ENCODE measurements at regions not wholly inside any gene's neighbourhood (a gene's known extent, or its start where the extent isn't known, plus 50 kb on each side); places are given as distances from the start of the nearest gene placed in this dataset.
"Not testable (repeated sequence)": the region's sequence is repeated elsewhere in the genome, so short reads cannot be mapped to it uniquely, and the experiment has no call there.

DNA sequence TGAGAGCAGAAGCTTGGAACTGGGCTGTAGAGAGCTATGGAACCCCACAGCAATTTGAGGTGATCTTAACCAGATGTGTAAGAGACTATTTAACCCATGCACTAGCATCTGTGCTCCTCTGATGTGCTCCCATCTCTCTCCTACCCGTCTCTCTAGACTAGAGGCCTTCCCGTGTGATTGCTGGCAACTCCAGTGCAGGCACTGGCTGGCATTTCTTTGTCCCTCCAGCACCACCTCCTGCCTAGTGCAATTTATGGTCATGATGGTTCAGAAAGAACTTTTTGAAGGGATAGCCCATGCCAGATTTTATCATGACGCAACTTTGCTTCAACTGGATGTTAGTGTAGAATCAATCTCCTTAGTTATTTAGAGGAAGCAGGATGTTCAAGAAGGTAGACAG, 193.0 kb downstream of the BCL2L11 start:
- not testable (repeated sequence) for H3K9ac ChIP-seq (ENCODE audit: low read length); H2AK5ac ChIP-seq (ENCODE audit: low read length); H3K4me2 ChIP-seq (ENCODE audit: low read length); H3K4me3 ChIP-seq (ENCODE audit: low read depth, low read length); H3K18ac ChIP-seq (ENCODE audit: low read length); H3K4ac ChIP-seq (ENCODE audit: low read depth, low read length); H2BK5ac ChIP-seq (ENCODE audit: low read depth, low read length, poor library complexity); H3K23ac ChIP-seq (ENCODE audit: low read length); H2AFZ ChIP-seq (ENCODE audit: insufficient read depth, low read length, poor library complexity); DNase-seq; H3K27ac ChIP-seq (ENCODE audit: low read depth, low read length); H3K14ac ChIP-seq (ENCODE audit: low read length); H3K27me3 ChIP-seq (ENCODE audit: insufficient read depth, low read length); H2BK120ac ChIP-seq (ENCODE audit: insufficient read depth, low read length, poor library complexity); H3K36me3 ChIP-seq (ENCODE audit: control insufficient read depth in 1 of 2, insufficient read depth in 2 of 2, low read length in 2 of 2); H3K9me3 ChIP-seq (ENCODE audit: insufficient read depth, low read depth, low read length); H3K4me1 ChIP-seq (ENCODE audit: control insufficient read depth in 1 of 2, insufficient read depth in 2 of 2, low read length in 2 of 2); H4K8ac ChIP-seq (ENCODE audit: low read depth, low read length); H4K12ac ChIP-seq (ENCODE audit: low read depth, low read length); H3K79me1 ChIP-seq (ENCODE audit: low read length); H3K79me2 ChIP-seq (ENCODE audit: control insufficient read depth, insufficient read depth, low read length, poor library complexity)
- Histone ChIP-seq H4K91ac (ENCODE audit: low read depth, low read length) (peak overlapping the region; percentile 68), H2BK12ac (ENCODE audit: low read length) (peak overlapping the region; percentile 71)
- WGBS (ENCODE audit: extremely low coverage, insufficient coverage, insufficient read length) = no CpG with 5 or more reads among the region's 3 CpGs

DNA sequence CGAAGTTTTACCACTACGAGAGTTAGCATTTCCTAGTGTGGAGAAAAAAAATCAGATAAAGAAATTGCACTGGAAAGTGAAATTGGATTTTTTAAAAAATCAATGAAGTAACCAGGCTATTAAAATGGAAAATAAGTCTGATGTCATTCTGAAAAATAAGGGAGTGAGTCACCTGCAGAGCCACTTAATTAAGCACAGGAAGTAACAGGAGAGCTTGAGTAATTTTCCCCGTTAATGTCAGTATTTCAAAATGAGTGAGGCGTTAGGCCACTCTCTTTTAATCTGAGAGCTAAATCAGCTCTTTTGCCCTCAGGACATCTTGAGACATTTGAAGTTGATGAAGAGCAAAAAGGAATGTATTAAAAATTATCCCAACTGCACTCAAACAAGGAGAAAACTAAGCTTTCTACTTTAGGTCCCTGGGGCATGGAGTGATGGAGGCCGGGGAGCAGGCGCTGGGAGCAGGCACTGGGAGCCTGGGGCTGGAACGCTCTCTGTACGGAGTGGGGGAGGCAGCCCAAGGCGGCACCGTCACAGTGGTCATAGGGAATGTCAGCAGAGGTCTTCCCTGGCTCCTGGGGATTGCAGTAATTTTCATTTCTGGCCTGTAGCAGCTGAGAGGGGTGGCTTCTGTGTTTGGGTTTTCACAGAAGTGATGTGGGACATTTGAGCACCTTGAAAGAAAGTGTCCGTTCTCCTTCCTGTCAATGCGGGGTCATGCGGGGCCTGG, 194.6 kb downstream of the BCL2L11 start:
- WGBS (ENCODE audit: extremely low coverage, insufficient coverage, insufficient read length) = no CpG with 5 or more reads among the region's 13 CpGs
- H2BK12ac ChIP-seq (ENCODE audit: low read length) = peak overlapping the region; percentile 2
- H3K27me3 ChIP-seq (ENCODE audit: insufficient read depth, low read length); H2AFZ ChIP-seq (ENCODE audit: insufficient read depth, low read length, poor library complexity); H3K9ac ChIP-seq (ENCODE audit: low read length); H3K79me1 ChIP-seq (ENCODE audit: low read length); H3K4me1 ChIP-seq (ENCODE audit: control insufficient read depth in 1 of 2, insufficient read depth in 2 of 2, low read length in 2 of 2); H3K23ac ChIP-seq (ENCODE audit: low read length); H3K4me3 ChIP-seq (ENCODE audit: low read depth, low read length); H3K36me3 ChIP-seq (ENCODE audit: control insufficient read depth in 1 of 2, insufficient read depth in 2 of 2, low read length in 2 of 2); H3K9me3 ChIP-seq (ENCODE audit: insufficient read depth, low read depth, low read length); H2BK5ac ChIP-seq (ENCODE audit: low read depth, low read length, poor library complexity); DNase-seq; H3K4ac ChIP-seq (ENCODE audit: low read depth, low read length); H4K8ac ChIP-seq (ENCODE audit: low read depth, low read length); H3K79me2 ChIP-seq (ENCODE audit: control insufficient read depth, insufficient read depth, low read length, poor library complexity); H4K12ac ChIP-seq (ENCODE audit: low read depth, low read length); H2AK5ac ChIP-seq (ENCODE audit: low read length); H3K14ac ChIP-seq (ENCODE audit: low read length); H3K4me2 ChIP-seq (ENCODE audit: low read length): not testable (repeated sequence)
- peak overlapping the region; percentile 57 for H4K91ac ChIP-seq (ENCODE audit: low read depth, low read length)
- peak overlapping the region; percentile 22 for H3K18ac ChIP-seq (ENCODE audit: low read length)
- H3K27ac ChIP-seq (ENCODE audit: low read depth, low read length) = peak overlapping the region; percentile 69
- H2BK120ac ChIP-seq (ENCODE audit: insufficient read depth, low read length, poor library complexity) = peak overlapping the region; percentile 72

DNA sequence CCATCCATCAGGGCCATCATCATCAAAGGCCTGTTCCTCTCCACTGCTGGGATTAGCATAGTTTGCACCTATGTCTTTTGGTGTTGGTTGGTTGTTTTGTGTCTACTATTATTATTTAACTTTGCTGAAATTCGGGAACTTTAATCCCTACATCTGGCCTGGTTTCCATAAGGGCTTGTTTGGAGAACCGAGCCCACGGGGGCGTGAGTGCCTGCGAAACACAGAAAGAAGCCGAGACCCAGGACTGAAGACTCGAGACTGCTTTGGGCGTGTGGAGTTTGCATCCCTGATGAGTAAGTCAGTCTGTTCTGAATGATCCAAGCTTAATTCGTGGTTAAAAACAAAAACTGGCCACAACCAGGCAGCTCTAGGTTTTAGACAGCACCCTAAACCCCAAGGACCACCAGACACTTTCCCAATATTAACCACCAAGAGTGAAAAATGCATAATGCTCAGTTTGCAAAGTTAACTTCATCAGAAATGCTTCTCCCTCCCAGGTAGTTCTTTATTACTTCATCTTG, 195.6 kb downstream of the BCL2L11 start:
- not testable (repeated sequence) for H4K8ac ChIP-seq (ENCODE audit: low read depth, low read length); H4K91ac ChIP-seq (ENCODE audit: low read depth, low read length); H2BK120ac ChIP-seq (ENCODE audit: insufficient read depth, low read length, poor library complexity); H3K4ac ChIP-seq (ENCODE audit: low read depth, low read length); H4K12ac ChIP-seq (ENCODE audit: low read depth, low read length); H2BK12ac ChIP-seq (ENCODE audit: low read length); H3K9me3 ChIP-seq (ENCODE audit: insufficient read depth, low read depth, low read length); H3K27ac ChIP-seq (ENCODE audit: low read depth, low read length); H2BK5ac ChIP-seq (ENCODE audit: low read depth, low read length, poor library complexity); H3K14ac ChIP-seq (ENCODE audit: low read length); H3K23ac ChIP-seq (ENCODE audit: low read length); H3K4me3 ChIP-seq (ENCODE audit: low read depth, low read length); H3K79me1 ChIP-seq (ENCODE audit: low read length); H3K79me2 ChIP-seq (ENCODE audit: control insufficient read depth, insufficient read depth, low read length, poor library complexity); DNase-seq; H3K36me3 ChIP-seq (ENCODE audit: control insufficient read depth in 1 of 2, insufficient read depth in 2 of 2, low read length in 2 of 2); H3K9ac ChIP-seq (ENCODE audit: low read length); H2AFZ ChIP-seq (ENCODE audit: insufficient read depth, low read length, poor library complexity); H3K18ac ChIP-seq (ENCODE audit: low read length); H3K27me3 ChIP-seq (ENCODE audit: insufficient read depth, low read length); H2AK5ac ChIP-seq (ENCODE audit: low read length); H3K4me1 ChIP-seq (ENCODE audit: control insufficient read depth in 1 of 2, insufficient read depth in 2 of 2, low read length in 2 of 2); H3K4me2 ChIP-seq (ENCODE audit: low read length)
- no CpG with 5 or more reads among the region's 9 CpGs for WGBS (ENCODE audit: extremely low coverage, insufficient coverage, insufficient read length)

DNA sequence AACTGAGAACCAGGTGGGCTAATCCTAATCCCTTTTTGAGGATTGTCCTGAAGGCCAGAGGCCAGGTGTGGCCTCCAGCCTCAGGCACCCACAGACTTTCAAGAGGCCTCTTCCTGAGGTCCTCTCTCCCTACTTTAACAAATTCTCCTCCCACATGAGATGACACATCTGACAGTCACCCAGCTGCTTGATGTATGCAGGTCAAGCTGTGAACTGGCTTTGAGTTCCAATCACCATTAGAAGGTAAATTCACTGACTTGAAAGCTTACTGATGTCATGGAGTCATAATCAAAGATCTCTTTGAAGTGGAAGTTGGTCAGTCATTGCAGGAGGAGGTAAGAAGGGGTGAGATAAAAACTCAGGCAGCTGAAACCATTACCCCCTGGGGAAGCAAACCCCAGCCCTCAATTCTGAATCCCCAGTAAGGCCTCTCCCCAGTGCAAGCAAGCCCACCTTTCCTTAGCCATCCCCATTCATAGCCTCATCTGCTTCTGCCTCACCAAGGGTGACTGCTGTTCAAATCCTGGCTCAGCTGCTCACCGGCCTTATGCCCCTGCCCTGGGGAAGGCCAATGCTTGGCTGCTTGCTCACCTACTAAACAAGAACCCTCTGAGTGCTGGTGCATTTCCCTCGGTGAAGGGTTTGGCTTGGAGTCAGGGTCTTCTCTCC, 196.3 kb downstream of the BCL2L11 start:
- no CpG with 5 or more reads among the region's 2 CpGs for WGBS (ENCODE audit: extremely low coverage, insufficient coverage, insufficient read length)
- H2BK120ac ChIP-seq (ENCODE audit: insufficient read depth, low read length, poor library complexity) = not testable (repeated sequence)

More for the DNA sequence above, 196.3 kb downstream of the BCL2L11 start:
- H3K9ac ChIP-seq (ENCODE audit: low read length); H3K14ac ChIP-seq (ENCODE audit: low read length); H3K23ac ChIP-seq (ENCODE audit: low read length); H3K4me1 ChIP-seq (ENCODE audit: control insufficient read depth in 1 of 2, insufficient read depth in 2 of 2, low read length in 2 of 2); H3K27ac ChIP-seq (ENCODE audit: low read depth, low read length); H3K79me2 ChIP-seq (ENCODE audit: control insufficient read depth, insufficient read depth, low read length, poor library complexity); H2BK12ac ChIP-seq (ENCODE audit: low read length); H2AFZ ChIP-seq (ENCODE audit: insufficient read depth, low read length, poor library complexity); H3K27me3 ChIP-seq (ENCODE audit: insufficient read depth, low read length); H3K4me2 ChIP-seq (ENCODE audit: low read length); H4K12ac ChIP-seq (ENCODE audit: low read depth, low read length); H3K36me3 ChIP-seq (ENCODE audit: control insufficient read depth in 1 of 2, insufficient read depth in 2 of 2, low read length in 2 of 2); H3K79me1 ChIP-seq (ENCODE audit: low read length); H3K9me3 ChIP-seq (ENCODE audit: insufficient read depth, low read depth, low read length); DNase-seq; H2AK5ac ChIP-seq (ENCODE audit: low read length); H3K4ac ChIP-seq (ENCODE audit: low read depth, low read length); H2BK5ac ChIP-seq (ENCODE audit: low read depth, low read length, poor library complexity); H4K8ac ChIP-seq (ENCODE audit: low read depth, low read length); H3K18ac ChIP-seq (ENCODE audit: low read length); H3K4me3 ChIP-seq (ENCODE audit: low read depth, low read length): not testable (repeated sequence)
- H4K91ac ChIP-seq (ENCODE audit: low read depth, low read length) = peak overlapping the region; percentile 62
